ENCODE measurements at regions not wholly inside any gene's neighbourhood (a gene's known extent, or its start where the extent isn't known, plus 50 kb on each side); places are given as distances from the start of the nearest gene placed in this dataset.
"Not testable (repeated sequence)": the region's sequence is repeated elsewhere in the genome, so short reads cannot be mapped to it uniquely, and the experiment has no call there.

GRCh38 chr3:56924700-56925099 is 123.0 kb upstream of the ARHGEF3 start:
- not testable (repeated sequence) for DNase-seq (ENCODE audit: low read depth)

GRCh38 chr3:56923526-56924224 is 121.9 kb upstream of the ARHGEF3 start:
- peak; percentile 29 for DNase-seq (ENCODE audit: low read depth)

GRCh38 chr3:56921573-56922453 is 120.1 kb upstream of the ARHGEF3 start:
- no peak for DNase-seq (ENCODE audit: low read depth)

- no peak for DNase-seq (ENCODE audit: low read depth)
These were observed 118.0 kb upstream of the ARHGEF3 start for GRCh38 chr3:56919797-56920195.

- no peak for DNase-seq (ENCODE audit: low read depth)
These were observed 117.5 kb upstream of the ARHGEF3 start for GRCh38 chr3:56919137-56919796.

GRCh38 chr3:56918111-56918568 is 116.4 kb upstream of the ARHGEF3 start:
- no peak for DNase-seq (ENCODE audit: low read depth)

- no peak for DNase-seq (ENCODE audit: low read depth)
These were observed 115.8 kb upstream of the ARHGEF3 start for GRCh38 chr3:56917361-56918110.

- DNase-seq (ENCODE audit: low read depth): no peak
These were observed 115.1 kb upstream of the ARHGEF3 start for GRCh38 chr3:56916716-56917360.

GRCh38 chr3:56915966-56916586 is 114.3 kb upstream of the ARHGEF3 start:
- peak; percentile 61 for DNase-seq (ENCODE audit: low read depth)

GRCh38 chr3:56914646-56915045 is 112.9 kb upstream of the ARHGEF3 start:
- no peak for DNase-seq (ENCODE audit: low read depth)

- no peak for DNase-seq (ENCODE audit: low read depth)
These were observed 109.6 kb upstream of the ARHGEF3 start for GRCh38 chr3:56911363-56911762.

- DNase-seq (ENCODE audit: low read depth): no peak
These were observed 107.6 kb upstream of the ARHGEF3 start for GRCh38 chr3:56909349-56909748.

GRCh38 chr3:56908004-56908403 is 106.3 kb upstream of the ARHGEF3 start:
- DNase-seq (ENCODE audit: low read depth): no peak

GRCh38 chr3:56904552-56905215 is 102.9 kb upstream of the ARHGEF3 start:
- no peak for DNase-seq (ENCODE audit: low read depth)

GRCh38 chr3:56903231-56903782 is 101.6 kb upstream of the ARHGEF3 start:
- no peak for DNase-seq (ENCODE audit: low read depth)

GRCh38 chr3:56902468-56903160 is 100.9 kb upstream of the ARHGEF3 start:
- no peak for DNase-seq (ENCODE audit: low read depth)

- no peak for DNase-seq (ENCODE audit: low read depth)
These were observed 99.1 kb upstream of the ARHGEF3 start for GRCh38 chr3:56900801-56901200.

- no peak for DNase-seq (ENCODE audit: low read depth)
These were observed 98.1 kb upstream of the ARHGEF3 start for GRCh38 chr3:56899851-56900250.

- no peak for DNase-seq (ENCODE audit: low read depth)
These were observed 97.3 kb upstream of the ARHGEF3 start for GRCh38 chr3:56899078-56899477.
